Caco-2 (cell line): ENCODE measurements at regions not wholly inside any gene's neighbourhood (a gene's known extent, or its start where the extent isn't known, plus 50 kb on each side); places are given as distances from the start of the nearest gene placed in this dataset.

Experiments
- BruUV-seq: library from RNA; stranded (reverse); fragments of 400-500 nt; replicated peaks from 2 replicates; lab custom pipeline; 2021; lab: Mats Ljungman, UMichigan
- CTCF ChIA-PET: fragments of 300-600 bp; sonication (Branson Sonifier 250); formaldehyde crosslinking; loops from one replicate; lab custom pipeline; 2022; ENCODE audit warnings: antibody characterized with exemption; lab: Charles Lee
- POLR2A ChIA-PET: fragments of 300-600 bp; sonication (Branson Sonifier 250); formaldehyde crosslinking; loops from one replicate; lab custom pipeline; 2022; ENCODE audit warnings: antibody characterized with exemption; lab: Charles Lee
- DNase-seq, 2 experiments: peaks; one replicate each; pipeline versions ENCODE4 v3.0.0 to v3.0.0-alpha.2; 2020 to 2022
- H3K27me3 ChIP-seq: replicated peaks from 2 replicates; pipeline ENCODE4 v1.6.0; 2011; ENCODE audit warnings: low read length; ENCODE audit not compliant: control insufficient read depth, insufficient read depth
- H3K36me3 ChIP-seq: 2 replicates; pipeline ENCODE4 v1.5.1; 2011; ENCODE audit warnings: low read length; ENCODE audit not compliant: control insufficient read depth, insufficient read depth
- H3K4me1 ChIP-seq: fragments of 250-450 bp; sonication (Bioruptor Pico); 2 replicates; pipeline ENCODE4 v1.5.1; 2020; ENCODE audit warnings: mild to moderate bottlenecking
- H3K4me3 ChIP-seq: 2 replicates; pipeline ENCODE4 v1.5.1; 2011; ENCODE audit warnings: low read depth, mild to moderate bottlenecking, control low read depth, low read length
- H3K9me3 ChIP-seq: fragments of 250-450 bp; sonication (Bioruptor Pico); 2 replicates; pipeline ENCODE4 v1.5.1; 2020; ENCODE audit warnings: mild to moderate bottlenecking, moderate library complexity
- H3K27ac Mint-ChIP-seq: one replicate; pipeline ENCODE4 v1.8.0; 2022; ENCODE audit warnings: mixed read lengths; ENCODE audit not compliant: unreplicated experiment
- H3K27me3 Mint-ChIP-seq: one replicate; pipeline ENCODE4 v1.8.0; 2022; ENCODE audit warnings: mixed read lengths; ENCODE audit not compliant: insufficient read depth, unreplicated experiment
- H3K36me3 Mint-ChIP-seq: one replicate; pipeline ENCODE4 v1.8.0; 2022; ENCODE audit warnings: mild to moderate bottlenecking, mixed read lengths; ENCODE audit not compliant: insufficient read depth, unreplicated experiment
- H3K4me1 Mint-ChIP-seq: one replicate; pipeline ENCODE4 v1.8.0; 2022; ENCODE audit warnings: low read depth, mixed read lengths; ENCODE audit not compliant: unreplicated experiment
- H3K4me3 Mint-ChIP-seq: one replicate; pipeline ENCODE4 v1.8.0; 2022; ENCODE audit warnings: mild to moderate bottlenecking, moderate library complexity, mixed read lengths; ENCODE audit not compliant: unreplicated experiment
- H3K9me3 Mint-ChIP-seq: one replicate; pipeline ENCODE4 v1.8.0; 2022; ENCODE audit warnings: mixed read lengths; ENCODE audit not compliant: unreplicated experiment
- intact Hi-C: fragments of 100-400 bp; cut with micrococcal nuclease; formaldehyde crosslinking; loops from one replicate; pipeline ENCODE4 v1.10.0; 2022; ENCODE audit not compliant: unreplicated experiment
- TF ChIP-seq, protein P1 (sequence below), 2 experiments: fragments of 200-600 bp in 1 of 2; IDR thresholded peaks; 1 replicate in 1 of 2; 2 replicates in 1 of 2; pipeline versions ENCODE4 v1.5.1 to v1.8.0; 2011 to 2022; ENCODE audit warnings: antibody characterized with exemption in 1 of 2, control low read depth in 1 of 2, inconsistent platforms in 1 of 2, low read depth in 1 of 2, low read length in 1 of 2, mild to moderate bottlenecking in 1 of 2, moderate library complexity in 1 of 2; ENCODE audit not compliant: insufficient read depth in 1 of 2, severe bottlenecking in 1 of 2, unreplicated experiment in 1 of 2

DNA sequence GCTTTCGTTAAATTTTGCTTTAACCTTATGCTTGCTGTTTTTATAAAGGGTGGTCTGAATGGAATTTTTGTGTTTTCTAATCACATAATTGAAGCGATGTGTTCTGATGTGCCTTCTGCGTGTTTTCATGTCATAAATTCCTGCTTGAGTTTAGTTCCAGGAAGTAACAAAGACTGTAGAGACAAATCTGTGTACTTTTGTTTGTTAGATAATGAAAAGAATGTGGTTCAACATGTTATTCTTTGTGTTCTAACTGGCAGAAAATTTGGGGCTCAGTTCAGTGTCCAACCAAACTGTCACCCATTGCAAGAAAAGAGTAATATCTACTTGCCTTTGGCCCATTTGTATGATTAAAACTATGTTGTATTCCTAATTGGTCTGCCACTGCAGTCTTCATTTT is 324.0 kb downstream of the DIPK2A start:
- BruUV-seq = no TSS peak
- Mint-ChIP-seq H3K36me3 (peaks cover 13% of the 10 kb centered on the region), H3K27ac (peak overlapping the region; percentile 68), H3K4me3 (peak overlapping the region; percentile 50), H3K9me3 (peaks cover 10% of the 10 kb centered on the region), H3K27me3 (no peaks in the 10 kb centered on the region), H3K4me1 (peaks cover 21% of the 10 kb centered on the region)
- H3K36me3 ChIP-seq = no peaks in the 10 kb centered on the region
- H3K9me3 ChIP-seq = no peaks in the 10 kb centered on the region
- TF ChIP-seq, protein P1, sequence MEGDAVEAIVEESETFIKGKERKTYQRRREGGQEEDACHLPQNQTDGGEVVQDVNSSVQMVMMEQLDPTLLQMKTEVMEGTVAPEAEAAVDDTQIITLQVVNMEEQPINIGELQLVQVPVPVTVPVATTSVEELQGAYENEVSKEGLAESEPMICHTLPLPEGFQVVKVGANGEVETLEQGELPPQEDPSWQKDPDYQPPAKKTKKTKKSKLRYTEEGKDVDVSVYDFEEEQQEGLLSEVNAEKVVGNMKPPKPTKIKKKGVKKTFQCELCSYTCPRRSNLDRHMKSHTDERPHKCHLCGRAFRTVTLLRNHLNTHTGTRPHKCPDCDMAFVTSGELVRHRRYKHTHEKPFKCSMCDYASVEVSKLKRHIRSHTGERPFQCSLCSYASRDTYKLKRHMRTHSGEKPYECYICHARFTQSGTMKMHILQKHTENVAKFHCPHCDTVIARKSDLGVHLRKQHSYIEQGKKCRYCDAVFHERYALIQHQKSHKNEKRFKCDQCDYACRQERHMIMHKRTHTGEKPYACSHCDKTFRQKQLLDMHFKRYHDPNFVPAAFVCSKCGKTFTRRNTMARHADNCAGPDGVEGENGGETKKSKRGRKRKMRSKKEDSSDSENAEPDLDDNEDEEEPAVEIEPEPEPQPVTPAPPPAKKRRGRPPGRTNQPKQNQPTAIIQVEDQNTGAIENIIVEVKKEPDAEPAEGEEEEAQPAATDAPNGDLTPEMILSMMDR (IDR thresholded peaks at IDR 0.05; ENCODE audit: insufficient read depth in 1 of 2, low read depth in 1 of 2, low read length in 1 of 2, severe bottlenecking in 1 of 2, unreplicated experiment in 1 of 2) = no peak
- ChIA-PET POLR2A (no interaction called here), CTCF (no interaction called here)
- peaks cover 38% of the 10 kb centered on the region for H3K4me1 ChIP-seq
- intact Hi-C loops = loop anchor here (2.0 to 10.0 kb wide), 6 partner anchors 45 to 479 kb away; partner anchors contain the start of gene DIPK2A
- DNase-seq = peak in 1 of 2 experiments; percentile 29
- H3K27me3 ChIP-seq = no peaks in the 10 kb centered on the region
- H3K4me3 ChIP-seq = no peak overlapping the region

- Mint-ChIP-seq H3K9me3 (peaks cover 22% of the 10 kb centered on the region), H3K27ac (peak overlapping the region; percentile 68), H3K36me3 (peaks cover 13% of the 10 kb centered on the region), H3K27me3 (no peaks in the 10 kb centered on the region), H3K4me3 (no peak overlapping the region), H3K4me1 (peaks cover 21% of the 10 kb centered on the region)
- CTCF ChIA-PET = no interaction called here
- H3K4me3 ChIP-seq = no peak overlapping the region
- TF ChIP-seq, protein P1 (IDR thresholded peaks at IDR 0.05; ENCODE audit: insufficient read depth in 1 of 2, low read depth in 1 of 2, low read length in 1 of 2, severe bottlenecking in 1 of 2, unreplicated experiment in 1 of 2) = no peak
- no peaks in the 10 kb centered on the region for H3K36me3 ChIP-seq
- no peaks in the 10 kb centered on the region for H3K27me3 ChIP-seq
- POLR2A ChIA-PET = no interaction called here
- H3K4me1 ChIP-seq = peaks cover 38% of the 10 kb centered on the region
- no TSS peak for BruUV-seq
- intact Hi-C loops = loop anchor here (5.0 to 10.0 kb wide), 4 partner anchors 65 to 478 kb away; partner anchors contain the start of gene DIPK2A
- H3K9me3 ChIP-seq = peaks cover 7% of the 10 kb centered on the region; the same call in 1 of the 2 replicates
- DNase-seq = no peak
Measured at GRCh38 chr3:144296808-144297207, 325.2 kb downstream of the DIPK2A start.

GRCh38 chr3:144301863-144302262 is 330.2 kb downstream of the DIPK2A start:
- H3K27me3 Mint-ChIP-seq = no peaks in the 10 kb centered on the region
- TF ChIP-seq, protein P1 (IDR thresholded peaks at IDR 0.05; ENCODE audit: insufficient read depth in 1 of 2, low read depth in 1 of 2, low read length in 1 of 2, severe bottlenecking in 1 of 2, unreplicated experiment in 1 of 2) = no peak
- ChIA-PET POLR2A (interaction anchor here (0.6 kb wide), 1 partner anchor 883 kb away, joined by 3 read pairs; no protein-coding TSS in a partner anchor), CTCF (no interaction called here)
- H3K4me1 Mint-ChIP-seq = peaks cover 8% of the 10 kb centered on the region
- H3K4me3 Mint-ChIP-seq = no peak overlapping the region
- no peak overlapping the region for H3K27ac Mint-ChIP-seq
- peaks cover 8% of the 10 kb centered on the region for H3K4me1 ChIP-seq
- no peaks in the 10 kb centered on the region for H3K27me3 ChIP-seq
- no peak overlapping the region for H3K4me3 ChIP-seq
- BruUV-seq = no TSS peak
- peaks cover 48% of the 10 kb centered on the region for H3K9me3 Mint-ChIP-seq
- no peaks in the 10 kb centered on the region for H3K36me3 ChIP-seq
- peaks cover 12% of the 10 kb centered on the region; the same call in 1 of the 2 replicates for H3K9me3 ChIP-seq
- H3K36me3 Mint-ChIP-seq = peaks cover 10% of the 10 kb centered on the region
- intact Hi-C loops = no loop called here
- DNase-seq = no peak
